Nephron (organoid): ENCODE measurements at regions not wholly inside any gene's neighbourhood (a gene's known extent, or its start where the extent isn't known, plus 50 kb on each side); places are given as distances from the start of the nearest gene placed in this dataset.

ENCODE experiments used
- H3K27ac Mint-ChIP-seq, 3 experiments: 2 replicates each; pipeline ENCODE4 v1.8.0; 2020; ENCODE audit warnings: mixed read lengths in 3 of 3, mild to moderate bottlenecking in 2 of 3, moderate library complexity in 1 of 3
- H3K27me3 Mint-ChIP-seq: 2 replicates; pipeline ENCODE4 v1.8.0; 2021; ENCODE audit warnings: low read depth, mild to moderate bottlenecking, moderate library complexity, mixed read lengths
- H3K36me3 Mint-ChIP-seq: 2 replicates; pipeline ENCODE4 v1.8.0; 2020; ENCODE audit warnings: low read depth, mixed read lengths
- H3K4me1 Mint-ChIP-seq: 2 replicates; pipeline ENCODE4 v1.8.0; 2020; ENCODE audit warnings: mixed read lengths
- H3K4me3 Mint-ChIP-seq, 3 experiments: 2 replicates each; pipeline ENCODE4 v1.8.0; 2020; ENCODE audit warnings: mild to moderate bottlenecking in 3 of 3, mixed read lengths in 3 of 3, moderate library complexity in 2 of 3
- H3K9me3 Mint-ChIP-seq: 2 replicates; pipeline ENCODE4 v1.8.0; 2020; ENCODE audit warnings: mixed read lengths
- TF ChIP-seq, protein P1 (sequence below), 3 experiments: fragments of 200-600 bp; sonication (generic); IDR thresholded peaks; one replicate each; pipeline ENCODE4 v1.5.0; 2021; ENCODE audit warnings: antibody characterized with exemption in 3 of 3; ENCODE audit not compliant: unreplicated experiment in 3 of 3

DNA sequence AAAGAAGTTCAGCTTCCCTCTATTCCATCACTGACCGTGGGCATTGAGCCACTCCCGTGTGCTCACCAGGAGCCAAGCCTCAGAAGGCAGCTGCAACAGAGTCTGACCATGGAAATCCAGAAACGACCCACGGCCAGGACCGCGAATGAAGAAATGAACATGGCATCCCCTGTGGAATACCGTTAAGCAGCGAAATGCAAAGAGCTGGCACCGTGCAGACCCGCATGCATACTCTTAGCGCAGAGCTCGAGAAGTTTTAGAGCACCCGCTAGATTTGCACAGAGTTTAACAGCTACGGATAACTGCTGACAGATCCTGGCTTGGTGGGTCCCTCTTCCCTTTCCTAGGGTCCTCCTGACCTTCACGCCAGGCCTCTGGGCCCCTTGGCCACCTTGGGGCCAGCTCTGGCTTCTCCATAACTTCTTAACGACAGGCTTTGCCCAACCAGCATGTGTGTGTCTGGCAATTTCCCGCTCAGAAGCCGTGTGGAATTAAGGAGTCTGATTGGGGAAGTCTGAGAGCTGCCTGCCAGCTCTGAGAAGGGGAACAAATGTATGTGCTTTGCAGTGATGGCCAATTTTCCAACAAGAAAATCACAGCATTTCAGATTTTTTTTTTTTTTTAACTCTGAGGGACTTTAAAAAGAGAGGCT lies 75.3 kb upstream of the COL5A1 start:
- Mint-ChIP-seq H3K27me3 (no peaks in the 10 kb centered on the region), H3K9me3 (peaks cover 24% of the 10 kb centered on the region), H3K27ac (no peak overlapping the region), H3K4me3 (no peak overlapping the region), H3K36me3 (no peaks in the 10 kb centered on the region), H3K4me1 (peaks cover 19% of the 10 kb centered on the region)
- TF ChIP-seq, protein P1, sequence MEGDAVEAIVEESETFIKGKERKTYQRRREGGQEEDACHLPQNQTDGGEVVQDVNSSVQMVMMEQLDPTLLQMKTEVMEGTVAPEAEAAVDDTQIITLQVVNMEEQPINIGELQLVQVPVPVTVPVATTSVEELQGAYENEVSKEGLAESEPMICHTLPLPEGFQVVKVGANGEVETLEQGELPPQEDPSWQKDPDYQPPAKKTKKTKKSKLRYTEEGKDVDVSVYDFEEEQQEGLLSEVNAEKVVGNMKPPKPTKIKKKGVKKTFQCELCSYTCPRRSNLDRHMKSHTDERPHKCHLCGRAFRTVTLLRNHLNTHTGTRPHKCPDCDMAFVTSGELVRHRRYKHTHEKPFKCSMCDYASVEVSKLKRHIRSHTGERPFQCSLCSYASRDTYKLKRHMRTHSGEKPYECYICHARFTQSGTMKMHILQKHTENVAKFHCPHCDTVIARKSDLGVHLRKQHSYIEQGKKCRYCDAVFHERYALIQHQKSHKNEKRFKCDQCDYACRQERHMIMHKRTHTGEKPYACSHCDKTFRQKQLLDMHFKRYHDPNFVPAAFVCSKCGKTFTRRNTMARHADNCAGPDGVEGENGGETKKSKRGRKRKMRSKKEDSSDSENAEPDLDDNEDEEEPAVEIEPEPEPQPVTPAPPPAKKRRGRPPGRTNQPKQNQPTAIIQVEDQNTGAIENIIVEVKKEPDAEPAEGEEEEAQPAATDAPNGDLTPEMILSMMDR (IDR thresholded peaks at IDR 0.05; ENCODE audit: unreplicated experiment in 3 of 3): no peak

DNA sequence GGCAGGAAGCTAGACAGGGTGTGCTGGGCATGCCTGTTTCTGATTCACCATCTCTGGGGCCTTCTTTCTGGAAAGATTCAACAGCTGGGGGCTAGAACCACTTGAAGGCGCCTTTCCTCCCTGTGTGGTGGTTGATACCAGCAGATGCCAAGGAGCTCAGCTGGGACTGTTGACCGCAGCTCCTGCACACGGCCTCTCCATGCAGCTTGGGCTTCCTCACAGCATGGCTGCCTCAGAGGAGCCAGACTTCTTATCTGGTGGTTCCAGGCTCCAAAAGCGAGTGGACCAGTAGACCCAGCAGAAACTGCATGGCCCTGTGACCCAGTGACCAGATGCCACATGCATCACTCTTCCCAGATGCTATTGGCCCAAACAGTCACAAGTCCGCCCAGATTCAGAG lies 74.7 kb upstream of the COL5A1 start:
- Mint-ChIP-seq H3K27me3 (no peaks in the 10 kb centered on the region), H3K4me3 (no peak overlapping the region), H3K27ac (no peak overlapping the region), H3K36me3 (no peaks in the 10 kb centered on the region), H3K9me3 (peaks cover 24% of the 10 kb centered on the region), H3K4me1 (peaks cover 25% of the 10 kb centered on the region)
- TF ChIP-seq, protein P1 (IDR thresholded peaks at IDR 0.05; ENCODE audit: unreplicated experiment in 3 of 3): no peak

DNA sequence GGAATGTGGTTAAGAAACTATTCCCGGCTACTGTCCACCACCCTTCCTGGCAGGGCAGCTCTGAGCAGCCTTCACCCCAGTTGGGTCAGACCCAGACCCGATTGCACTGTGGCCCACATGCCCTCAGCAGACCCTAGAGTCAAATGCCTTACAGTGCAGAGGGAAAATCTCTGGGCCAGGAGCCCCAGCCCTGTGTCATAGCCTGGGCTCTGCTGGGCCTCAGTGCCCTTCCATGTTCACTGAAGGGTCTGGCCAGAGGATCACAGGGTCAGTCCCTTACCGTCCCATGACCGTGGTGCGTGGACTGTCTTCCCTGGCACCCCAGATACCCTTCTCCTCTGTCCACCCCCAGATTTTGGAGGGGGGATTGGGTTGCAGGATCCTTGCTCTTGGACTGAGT lies 73.5 kb upstream of the COL5A1 start:
- TF ChIP-seq, protein P1 (IDR thresholded peaks at IDR 0.05; ENCODE audit: unreplicated experiment in 3 of 3): no peak
- Mint-ChIP-seq H3K27ac (no peak overlapping the region), H3K4me1 (peaks cover 29% of the 10 kb centered on the region), H3K4me3 (no peak overlapping the region), H3K27me3 (no peaks in the 10 kb centered on the region), H3K36me3 (no peaks in the 10 kb centered on the region), H3K9me3 (peaks cover 23% of the 10 kb centered on the region)

GRCh38 chr9:134568811-134569210 lies 72.8 kb upstream of the COL5A1 start:
- Mint-ChIP-seq H3K36me3 (no peaks in the 10 kb centered on the region), H3K27ac (peak overlapping the region in 1 of 3 experiments; percentile 31), H3K4me3 (no peak overlapping the region), H3K27me3 (no peaks in the 10 kb centered on the region), H3K4me1 (peaks cover 29% of the 10 kb centered on the region), H3K9me3 (peaks cover 23% of the 10 kb centered on the region)
- TF ChIP-seq, protein P1 (IDR thresholded peaks at IDR 0.05; ENCODE audit: unreplicated experiment in 3 of 3): no peak

DNA sequence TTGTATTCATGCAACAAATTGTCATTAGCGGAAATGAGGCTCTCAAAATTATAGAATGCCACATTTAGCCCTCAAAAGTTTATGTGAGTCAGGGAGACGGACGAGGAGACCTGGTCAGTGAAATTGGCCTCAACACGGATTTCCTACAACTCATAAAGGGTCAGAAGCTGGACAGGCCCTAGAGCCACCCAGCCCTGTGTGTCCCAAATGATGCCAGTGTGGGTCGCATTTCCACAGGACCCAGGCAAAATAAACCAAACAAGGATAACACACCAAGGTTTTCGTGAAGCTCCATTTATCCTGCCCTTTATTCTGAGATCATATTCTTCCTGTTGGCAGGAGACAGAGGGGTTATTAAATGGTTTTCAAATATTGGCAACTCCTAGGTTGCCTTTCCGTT lies 72.0 kb upstream of the COL5A1 start:
- H3K4me3 Mint-ChIP-seq: no peak overlapping the region
- no peaks in the 10 kb centered on the region for H3K27me3 Mint-ChIP-seq
- no peaks in the 10 kb centered on the region for H3K36me3 Mint-ChIP-seq
- no peak overlapping the region for H3K27ac Mint-ChIP-seq
- TF ChIP-seq, protein P1 (IDR thresholded peaks at IDR 0.05; ENCODE audit: unreplicated experiment in 3 of 3): no peak
- H3K9me3 Mint-ChIP-seq: peaks cover 15% of the 10 kb centered on the region
- H3K4me1 Mint-ChIP-seq: peaks cover 29% of the 10 kb centered on the region

DNA sequence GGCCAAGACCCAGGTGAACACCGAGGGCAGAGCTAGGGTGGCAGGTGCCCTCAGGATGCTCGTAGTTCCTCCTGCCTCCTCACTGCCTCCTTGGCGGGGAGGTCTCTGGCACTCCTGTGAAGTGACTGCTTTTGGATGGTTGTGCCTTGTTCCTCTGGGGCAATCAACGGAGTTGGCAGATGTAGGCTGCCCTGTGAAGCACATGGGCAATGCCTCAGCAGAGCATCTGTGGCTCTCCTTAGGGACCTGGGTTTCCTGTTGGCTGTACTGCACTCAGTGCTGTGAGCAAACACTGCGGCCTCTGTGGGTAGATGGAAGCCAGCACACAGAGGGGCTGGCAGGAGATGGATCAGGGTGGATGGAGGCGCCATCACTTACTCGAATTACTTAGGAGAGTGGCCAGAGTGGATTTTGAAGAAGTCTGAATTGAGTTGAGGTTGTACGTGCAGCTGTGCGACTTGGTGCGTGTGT lies 71.4 kb upstream of the COL5A1 start:
- no peak overlapping the region for H3K4me3 Mint-ChIP-seq
- TF ChIP-seq, protein P1 (IDR thresholded peaks at IDR 0.05; ENCODE audit: unreplicated experiment in 3 of 3): no peak
- peaks cover 12% of the 10 kb centered on the region for H3K9me3 Mint-ChIP-seq
- H3K4me1 Mint-ChIP-seq: peaks cover 29% of the 10 kb centered on the region
- no peaks in the 10 kb centered on the region for H3K27me3 Mint-ChIP-seq
- no peaks in the 10 kb centered on the region for H3K36me3 Mint-ChIP-seq
- H3K27ac Mint-ChIP-seq: no peak overlapping the region
